ENCODE measurements at regions not wholly inside any gene's neighbourhood (a gene's known extent, or its start where the extent isn't known, plus 50 kb on each side); places are given as distances from the start of the nearest gene placed in this dataset.

DNA sequence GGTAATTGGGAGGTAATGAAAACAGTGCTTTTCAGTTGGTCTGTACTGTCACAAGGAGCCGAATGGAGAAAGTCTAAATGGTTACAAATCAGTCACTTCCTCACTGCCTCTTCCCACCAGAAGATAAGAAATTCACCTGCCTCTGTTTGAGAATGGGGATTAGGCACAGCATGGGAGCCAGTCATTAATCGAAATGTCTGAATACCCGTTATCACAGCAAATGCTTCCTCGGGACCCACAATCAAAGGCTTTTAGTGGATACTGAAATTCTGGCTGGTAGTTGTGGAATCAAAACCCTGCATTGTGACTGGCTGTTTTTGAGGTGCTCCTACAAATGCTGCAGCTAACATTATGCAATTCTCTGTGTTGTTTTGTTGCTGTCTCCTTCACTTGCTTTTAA, 461.0 kb upstream of the MEX3C start:
- H3K27ac ChIP-seq: no peak overlapping the region
- no peak for DNase-seq (ENCODE audit: low spot score)
- no peak for ATAC-seq (ENCODE audit: insufficient number of reproducible peaks, low FRiP score, low read depth)

GRCh38 chr18:51659781-51660180, 462.3 kb upstream of the MEX3C start:
- ATAC-seq (ENCODE audit: insufficient number of reproducible peaks, low FRiP score, low read depth) (no peak), DNase-seq (ENCODE audit: low spot score) (no peak)
- no peak for TF ChIP-seq CTCF (IDR thresholded peaks at IDR 0.05)
- no peaks in the 10 kb centered on the region for H3K27me3 ChIP-seq (replicated peaks; ENCODE audit: insufficient read depth)
- no peaks in the 10 kb centered on the region for H3K36me3 ChIP-seq
- H3K9me3 ChIP-seq: no peaks in the 10 kb centered on the region
- no peaks in the 10 kb centered on the region for H3K4me1 ChIP-seq (ENCODE audit: control insufficient read depth in 1 of 2, low read depth in 2 of 2)
- no peak overlapping the region for H3K4me3 ChIP-seq
- H3K27ac ChIP-seq: no peak overlapping the region

More for the DNA sequence above, 461.0 kb upstream of the MEX3C start:
- H3K36me3 ChIP-seq: no peaks in the 10 kb centered on the region
- H3K4me1 ChIP-seq (ENCODE audit: control insufficient read depth in 1 of 2, low read depth in 2 of 2): no peaks in the 10 kb centered on the region
- no peak overlapping the region for H3K4me3 ChIP-seq
- no peak for TF ChIP-seq CTCF (IDR thresholded peaks at IDR 0.05)
- no peaks in the 10 kb centered on the region for H3K9me3 ChIP-seq
- H3K27me3 ChIP-seq (replicated peaks; ENCODE audit: insufficient read depth): no peaks in the 10 kb centered on the region

- H3K27ac ChIP-seq: no peak overlapping the region
- no peaks in the 10 kb centered on the region for H3K27me3 ChIP-seq (replicated peaks; ENCODE audit: insufficient read depth)
- ATAC-seq (ENCODE audit: insufficient number of reproducible peaks, low FRiP score, low read depth): no peak
- DNase-seq (ENCODE audit: low spot score): no peak
- no peak for TF ChIP-seq CTCF (IDR thresholded peaks at IDR 0.05)
- no peaks in the 10 kb centered on the region for H3K9me3 ChIP-seq
- no peaks in the 10 kb centered on the region for H3K36me3 ChIP-seq
- no peaks in the 10 kb centered on the region for H3K4me1 ChIP-seq (ENCODE audit: control insufficient read depth in 1 of 2, low read depth in 2 of 2)
- no peak overlapping the region for H3K4me3 ChIP-seq
Observed at GRCh38 chr18:51660188-51660715, 462.8 kb upstream of the MEX3C start.

DNA sequence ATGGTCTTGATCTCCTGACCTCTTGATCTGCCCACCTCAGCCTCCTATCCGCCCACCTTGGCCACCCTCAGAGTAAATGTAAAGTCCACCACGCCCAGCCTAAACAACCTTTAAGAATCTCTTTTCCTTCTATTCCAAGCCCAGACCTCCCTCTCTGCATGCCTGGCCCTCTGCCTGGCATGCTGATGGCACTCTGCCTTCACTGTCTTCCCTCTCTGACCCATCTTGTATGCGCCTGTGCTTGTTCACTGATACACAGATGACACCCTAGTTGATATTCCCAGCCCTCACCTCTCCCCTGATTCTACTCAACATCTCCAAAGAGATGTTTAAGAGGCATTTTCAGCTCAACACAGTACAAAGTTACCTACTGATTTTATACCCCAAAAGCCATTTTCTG, 466.8 kb upstream of the MEX3C start:
- no peaks in the 10 kb centered on the region for H3K27me3 ChIP-seq (replicated peaks; ENCODE audit: insufficient read depth)
- DNase-seq (ENCODE audit: low spot score): no peak
- no peak for TF ChIP-seq CTCF (IDR thresholded peaks at IDR 0.05)
- no peaks in the 10 kb centered on the region for H3K9me3 ChIP-seq
- H3K36me3 ChIP-seq: no peaks in the 10 kb centered on the region
- no peaks in the 10 kb centered on the region for H3K4me1 ChIP-seq (ENCODE audit: control insufficient read depth in 1 of 2, low read depth in 2 of 2)
- no peak for ATAC-seq (ENCODE audit: insufficient number of reproducible peaks, low FRiP score, low read depth)
- H3K4me3 ChIP-seq: no peak overlapping the region
- H3K27ac ChIP-seq: no peak overlapping the region

DNA sequence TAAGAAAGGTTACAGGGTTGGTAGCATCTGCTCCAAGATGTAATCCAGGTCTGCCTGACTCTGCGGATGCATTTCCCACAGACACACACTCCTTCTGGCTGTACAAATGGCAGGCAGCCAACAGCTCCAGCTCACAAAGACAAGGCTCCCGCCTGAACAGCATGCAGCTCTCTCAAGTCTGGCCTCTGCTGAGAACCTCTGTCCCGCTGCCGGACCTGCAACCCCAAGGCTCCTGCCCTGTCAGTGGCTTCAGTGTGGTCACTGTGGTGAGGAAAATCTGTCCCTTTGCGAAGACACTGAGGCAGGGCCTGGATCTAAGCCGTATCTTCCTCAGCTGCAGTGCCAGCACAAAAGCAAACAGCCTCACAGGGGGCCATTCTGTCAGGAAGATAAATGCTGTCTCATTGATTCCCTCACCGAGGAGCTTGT, 469.3 kb upstream of the MEX3C start:
- H3K36me3 ChIP-seq: no peaks in the 10 kb centered on the region
- H3K27me3 ChIP-seq (replicated peaks; ENCODE audit: insufficient read depth): no peaks in the 10 kb centered on the region
- TF ChIP-seq CTCF (IDR thresholded peaks at IDR 0.05): no peak
- H3K4me1 ChIP-seq (ENCODE audit: control insufficient read depth in 1 of 2, low read depth in 2 of 2): no peaks in the 10 kb centered on the region
- DNase-seq (ENCODE audit: low spot score) (no peak), ATAC-seq (ENCODE audit: insufficient number of reproducible peaks, low FRiP score, low read depth) (no peak)
- no peak overlapping the region for H3K4me3 ChIP-seq
- H3K27ac ChIP-seq: no peak overlapping the region
- H3K9me3 ChIP-seq: no peaks in the 10 kb centered on the region

All from thoracic aorta (tissue), 2 donors.